ENCODE measurements at regions not wholly inside any gene's neighbourhood (a gene's known extent, or its start where the extent isn't known, plus 50 kb on each side); places are given as distances from the start of the nearest gene placed in this dataset.

- Mint-ChIP-seq H3K27me3 (ENCODE audit: unreplicated experiment) (no peaks in the 10 kb centered on the region), H3K4me3 (ENCODE audit: unreplicated experiment) (no peak overlapping the region), H3K36me3 (ENCODE audit: unreplicated experiment) (no peaks in the 10 kb centered on the region), H3K4me1 (ENCODE audit: low read depth, unreplicated experiment) (peaks cover 2% of the 10 kb centered on the region), H3K27ac (ENCODE audit: unreplicated experiment) (no peak overlapping the region), H3K9me3 (ENCODE audit: unreplicated experiment) (no peaks in the 10 kb centered on the region)
- DNase-seq = no peak
- TF ChIP-seq CTCF (IDR thresholded peaks at IDR 0.05; ENCODE audit: partially characterized antibody, unreplicated experiment) = no peak
These were observed 105.9 kb upstream of the NPTX2 start for GRCh38 chr7:98511175-98511574.

- Mint-ChIP-seq H3K9me3 (ENCODE audit: unreplicated experiment) (no peaks in the 10 kb centered on the region), H3K4me1 (ENCODE audit: low read depth, unreplicated experiment) (peaks cover 2% of the 10 kb centered on the region), H3K27ac (ENCODE audit: unreplicated experiment) (no peak overlapping the region), H3K4me3 (ENCODE audit: unreplicated experiment) (no peak overlapping the region), H3K27me3 (ENCODE audit: unreplicated experiment) (no peaks in the 10 kb centered on the region), H3K36me3 (ENCODE audit: unreplicated experiment) (no peaks in the 10 kb centered on the region)
- TF ChIP-seq CTCF (IDR thresholded peaks at IDR 0.05; ENCODE audit: partially characterized antibody, unreplicated experiment) = no peak
- DNase-seq = no peak
These were observed 107.2 kb upstream of the NPTX2 start for GRCh38 chr7:98509836-98510235.

GRCh38 chr7:98506471-98506870 lies 105.6 kb upstream of the BAIAP2L1 start:
- no peak for DNase-seq
- Mint-ChIP-seq H3K27ac (ENCODE audit: unreplicated experiment) (no peak overlapping the region), H3K4me1 (ENCODE audit: low read depth, unreplicated experiment) (peaks cover 2% of the 10 kb centered on the region), H3K4me3 (ENCODE audit: unreplicated experiment) (no peak overlapping the region), H3K36me3 (ENCODE audit: unreplicated experiment) (no peaks in the 10 kb centered on the region), H3K9me3 (ENCODE audit: unreplicated experiment) (no peaks in the 10 kb centered on the region), H3K27me3 (ENCODE audit: unreplicated experiment) (no peaks in the 10 kb centered on the region)
- TF ChIP-seq CTCF (IDR thresholded peaks at IDR 0.05; ENCODE audit: partially characterized antibody, unreplicated experiment) = no peak

DNA sequence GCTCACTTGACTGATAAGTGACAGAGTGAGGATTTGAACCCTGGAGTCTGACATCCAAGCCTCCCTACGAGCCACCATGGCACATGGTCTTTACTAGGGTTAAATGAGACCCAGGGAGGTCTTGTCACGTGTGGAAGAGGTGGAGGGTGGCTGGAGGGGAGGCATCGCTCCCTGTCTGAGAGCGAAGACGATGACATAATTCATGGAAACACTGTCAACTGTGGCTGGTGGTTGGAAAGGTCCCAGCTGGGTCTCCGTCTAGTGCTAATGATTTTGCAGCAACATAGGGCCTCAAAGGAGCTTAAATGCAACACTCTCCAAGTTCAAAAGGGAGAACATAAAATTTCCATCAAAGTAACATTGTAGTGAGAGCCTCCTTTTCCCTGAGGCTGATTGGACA lies 99.9 kb upstream of the BAIAP2L1 start:
- H3K36me3 Mint-ChIP-seq (ENCODE audit: unreplicated experiment) = peaks cover 8% of the 10 kb centered on the region
- no peak for TF ChIP-seq CTCF (IDR thresholded peaks at IDR 0.05; ENCODE audit: partially characterized antibody, unreplicated experiment)
- no peaks in the 10 kb centered on the region for H3K4me1 Mint-ChIP-seq (ENCODE audit: low read depth, unreplicated experiment)
- no peaks in the 10 kb centered on the region for H3K27me3 Mint-ChIP-seq (ENCODE audit: unreplicated experiment)
- H3K27ac Mint-ChIP-seq (ENCODE audit: unreplicated experiment) = no peak overlapping the region
- no peaks in the 10 kb centered on the region for H3K9me3 Mint-ChIP-seq (ENCODE audit: unreplicated experiment)
- no peak overlapping the region for H3K4me3 Mint-ChIP-seq (ENCODE audit: unreplicated experiment)
- no peak for DNase-seq

GRCh38 chr7:98496618-98497017 lies 95.7 kb upstream of the BAIAP2L1 start:
- H3K27ac Mint-ChIP-seq (ENCODE audit: unreplicated experiment) = no peak overlapping the region
- no peak for TF ChIP-seq CTCF (IDR thresholded peaks at IDR 0.05; ENCODE audit: partially characterized antibody, unreplicated experiment)
- peaks cover 6% of the 10 kb centered on the region for H3K9me3 Mint-ChIP-seq (ENCODE audit: unreplicated experiment)
- peaks cover 26% of the 10 kb centered on the region for H3K36me3 Mint-ChIP-seq (ENCODE audit: unreplicated experiment)
- H3K27me3 Mint-ChIP-seq (ENCODE audit: unreplicated experiment) = peaks cover 4% of the 10 kb centered on the region
- DNase-seq = no peak
- H3K4me3 Mint-ChIP-seq (ENCODE audit: unreplicated experiment) = no peak overlapping the region
- H3K4me1 Mint-ChIP-seq (ENCODE audit: low read depth, unreplicated experiment) = peaks cover under 1% of the 10 kb centered on the region

Data from glutamatergic neuron (in vitro differentiated cells).